ENCODE measurements at regions not wholly inside any gene's neighbourhood (a gene's known extent, or its start where the extent isn't known, plus 50 kb on each side); places are given as distances from the start of the nearest gene placed in this dataset.

DNA sequence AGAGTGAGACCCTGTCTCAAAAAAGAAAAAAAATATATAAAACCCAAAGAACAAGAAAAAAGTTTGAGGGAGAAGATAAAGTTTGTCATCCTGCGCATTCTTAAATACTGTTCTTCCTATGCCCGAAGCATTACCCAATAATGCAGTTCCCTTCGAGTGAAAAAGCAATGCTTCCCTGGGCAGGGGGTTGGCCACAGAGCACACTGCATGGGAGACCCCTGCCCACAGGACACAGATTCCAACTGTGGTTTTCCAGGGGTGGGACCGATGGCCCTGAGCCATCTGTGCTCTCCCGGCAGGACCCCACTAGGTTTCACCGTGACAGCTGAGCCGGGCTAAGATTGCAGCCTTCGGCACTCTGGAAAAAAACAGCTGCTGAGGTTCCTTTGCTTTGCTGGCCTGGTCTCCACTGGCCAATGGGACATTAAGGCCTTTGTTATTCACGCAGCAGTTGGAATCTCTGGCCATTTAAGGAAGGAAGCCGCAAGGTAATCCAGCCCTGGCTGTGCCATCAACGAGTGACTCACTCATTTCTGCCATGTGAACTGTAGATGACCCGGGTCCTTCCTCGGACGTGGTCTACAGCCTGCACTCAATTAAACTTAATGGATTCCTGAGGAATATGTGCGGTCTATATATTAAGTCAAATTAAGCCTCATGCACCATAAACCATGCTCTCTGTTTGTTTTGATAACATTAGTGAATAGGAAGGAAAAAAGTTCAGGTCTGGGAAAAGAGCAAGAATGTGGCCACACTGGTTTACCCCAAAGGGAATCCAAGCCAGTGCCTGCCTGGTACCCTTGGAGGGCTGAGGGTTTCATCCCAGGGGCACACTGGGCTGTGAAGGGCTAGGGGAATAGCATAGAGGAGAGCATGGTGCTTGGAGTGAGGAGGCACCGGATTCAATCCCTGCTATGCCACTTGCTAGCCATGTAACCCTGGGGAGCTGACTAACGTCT, 163.2 kb downstream of the ZBTB18 start:
- no peak for DNase-seq (ENCODE audit: low spot score)
- Mint-ChIP-seq H3K36me3 (ENCODE audit: low read depth, unreplicated experiment) (no peaks in the 10 kb centered on the region), H3K4me1 (ENCODE audit: unreplicated experiment) (peaks cover 4% of the 10 kb centered on the region), H3K9me3 (ENCODE audit: unreplicated experiment) (no peaks in the 10 kb centered on the region), H3K4me3 (ENCODE audit: unreplicated experiment) (no peak overlapping the region), H3K27me3 (ENCODE audit: unreplicated experiment) (peaks cover 2% of the 10 kb centered on the region), H3K27ac (ENCODE audit: unreplicated experiment) (no peak overlapping the region)
- TF ChIP-seq, protein P1, sequence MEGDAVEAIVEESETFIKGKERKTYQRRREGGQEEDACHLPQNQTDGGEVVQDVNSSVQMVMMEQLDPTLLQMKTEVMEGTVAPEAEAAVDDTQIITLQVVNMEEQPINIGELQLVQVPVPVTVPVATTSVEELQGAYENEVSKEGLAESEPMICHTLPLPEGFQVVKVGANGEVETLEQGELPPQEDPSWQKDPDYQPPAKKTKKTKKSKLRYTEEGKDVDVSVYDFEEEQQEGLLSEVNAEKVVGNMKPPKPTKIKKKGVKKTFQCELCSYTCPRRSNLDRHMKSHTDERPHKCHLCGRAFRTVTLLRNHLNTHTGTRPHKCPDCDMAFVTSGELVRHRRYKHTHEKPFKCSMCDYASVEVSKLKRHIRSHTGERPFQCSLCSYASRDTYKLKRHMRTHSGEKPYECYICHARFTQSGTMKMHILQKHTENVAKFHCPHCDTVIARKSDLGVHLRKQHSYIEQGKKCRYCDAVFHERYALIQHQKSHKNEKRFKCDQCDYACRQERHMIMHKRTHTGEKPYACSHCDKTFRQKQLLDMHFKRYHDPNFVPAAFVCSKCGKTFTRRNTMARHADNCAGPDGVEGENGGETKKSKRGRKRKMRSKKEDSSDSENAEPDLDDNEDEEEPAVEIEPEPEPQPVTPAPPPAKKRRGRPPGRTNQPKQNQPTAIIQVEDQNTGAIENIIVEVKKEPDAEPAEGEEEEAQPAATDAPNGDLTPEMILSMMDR (IDR thresholded peaks at IDR 0.05; ENCODE audit: unreplicated experiment), result no peak

DNA sequence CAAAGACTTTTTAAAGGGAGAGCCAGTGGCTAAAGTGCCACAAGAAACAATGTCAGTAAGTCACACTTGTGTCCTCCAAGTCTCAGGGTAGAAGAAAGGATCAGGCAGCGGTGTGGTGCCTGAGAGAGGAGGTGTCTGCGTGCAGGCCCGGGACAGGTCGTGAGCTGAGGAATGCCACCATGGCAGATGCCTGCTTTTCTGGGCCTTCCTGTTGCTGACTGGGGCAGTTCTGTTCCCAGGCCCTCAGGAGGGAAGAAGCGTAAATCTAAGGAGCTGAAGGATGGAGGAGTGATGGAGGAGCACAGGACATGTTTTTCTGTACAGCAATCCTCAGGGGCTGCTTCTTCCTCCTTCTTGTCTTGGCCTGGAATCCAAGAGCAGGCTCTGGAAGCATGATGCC, 165.8 kb downstream of the ZBTB18 start:
- Mint-ChIP-seq H3K4me3 (ENCODE audit: unreplicated experiment) (no peak overlapping the region), H3K4me1 (ENCODE audit: unreplicated experiment) (no peaks in the 10 kb centered on the region), H3K27ac (ENCODE audit: unreplicated experiment) (no peak overlapping the region), H3K27me3 (ENCODE audit: unreplicated experiment) (peaks cover 2% of the 10 kb centered on the region), H3K9me3 (ENCODE audit: unreplicated experiment) (no peaks in the 10 kb centered on the region), H3K36me3 (ENCODE audit: low read depth, unreplicated experiment) (no peaks in the 10 kb centered on the region)
- no peak for DNase-seq (ENCODE audit: low spot score)
- TF ChIP-seq, protein P1 (IDR thresholded peaks at IDR 0.05; ENCODE audit: unreplicated experiment), result no peak

GRCh38 chr1:244217711-244218110, 166.6 kb downstream of the ZBTB18 start:
- Mint-ChIP-seq H3K4me1 (ENCODE audit: unreplicated experiment) (no peaks in the 10 kb centered on the region), H3K27ac (ENCODE audit: unreplicated experiment) (no peak overlapping the region), H3K27me3 (ENCODE audit: unreplicated experiment) (peaks cover 2% of the 10 kb centered on the region), H3K36me3 (ENCODE audit: low read depth, unreplicated experiment) (no peaks in the 10 kb centered on the region), H3K9me3 (ENCODE audit: unreplicated experiment) (no peaks in the 10 kb centered on the region), H3K4me3 (ENCODE audit: unreplicated experiment) (no peak overlapping the region)
- no peak for DNase-seq (ENCODE audit: low spot score)
- TF ChIP-seq, protein P1 (IDR thresholded peaks at IDR 0.05; ENCODE audit: unreplicated experiment), result no peak

GRCh38 chr1:244218220-244218619, 167.1 kb downstream of the ZBTB18 start:
- Mint-ChIP-seq H3K9me3 (ENCODE audit: unreplicated experiment) (no peaks in the 10 kb centered on the region), H3K4me3 (ENCODE audit: unreplicated experiment) (no peak overlapping the region), H3K27ac (ENCODE audit: unreplicated experiment) (no peak overlapping the region), H3K27me3 (ENCODE audit: unreplicated experiment) (no peaks in the 10 kb centered on the region), H3K36me3 (ENCODE audit: low read depth, unreplicated experiment) (no peaks in the 10 kb centered on the region), H3K4me1 (ENCODE audit: unreplicated experiment) (no peaks in the 10 kb centered on the region)
- DNase-seq (ENCODE audit: low spot score), result no peak
- TF ChIP-seq, protein P1 (IDR thresholded peaks at IDR 0.05; ENCODE audit: unreplicated experiment), result no peak

- no peak overlapping the region for H3K27ac Mint-ChIP-seq (ENCODE audit: unreplicated experiment)
- no peaks in the 10 kb centered on the region for H3K36me3 Mint-ChIP-seq (ENCODE audit: low read depth, unreplicated experiment)
- H3K27me3 Mint-ChIP-seq (ENCODE audit: unreplicated experiment), result peaks cover 2% of the 10 kb centered on the region
- no peaks in the 10 kb centered on the region for H3K4me1 Mint-ChIP-seq (ENCODE audit: unreplicated experiment)
- TF ChIP-seq, protein P1 (IDR thresholded peaks at IDR 0.05; ENCODE audit: unreplicated experiment), result no peak
- DNase-seq (ENCODE audit: low spot score), result no peak
- H3K4me3 Mint-ChIP-seq (ENCODE audit: unreplicated experiment), result no peak overlapping the region
- no peaks in the 10 kb centered on the region for H3K9me3 Mint-ChIP-seq (ENCODE audit: unreplicated experiment)
Observed at GRCh38 chr1:244219149-244219548, 168.1 kb downstream of the ZBTB18 start.

Measured in endothelial cell (in vitro differentiated cells).